ENCODE measurements at regions not wholly inside any gene's neighbourhood (a gene's known extent, or its start where the extent isn't known, plus 50 kb on each side); places are given as distances from the start of the nearest gene placed in this dataset.
"Not testable (repeated sequence)": the region's sequence is repeated elsewhere in the genome, so short reads cannot be mapped to it uniquely, and the experiment has no call there.

- H3K4me3 Mint-ChIP-seq = no peak overlapping the region
- no peaks in the 10 kb centered on the region for H3K36me3 Mint-ChIP-seq (ENCODE audit: low read depth)
- H3K27ac Mint-ChIP-seq = no peak overlapping the region
- DNase-seq = no peak
- H3K9me3 Mint-ChIP-seq = peaks cover 8% of the 10 kb centered on the region
- no peaks in the 10 kb centered on the region for H3K27me3 Mint-ChIP-seq (ENCODE audit: low read depth)
- intact Hi-C loops (cut with micrococcal nuclease) = no loop called here
- no peaks in the 10 kb centered on the region for H3K4me1 Mint-ChIP-seq (ENCODE audit: low read depth)
- CTCF ChIA-PET = no interaction called here
These were observed 820.9 kb upstream of the TENM4 start for GRCh38 chr11:80261776-80262175.

GRCh38 chr11:80257319-80258015 lies 816.6 kb upstream of the TENM4 start:
- intact Hi-C loops (cut with micrococcal nuclease); H3K36me3 Mint-ChIP-seq (ENCODE audit: low read depth); H3K4me3 Mint-ChIP-seq; H3K4me1 Mint-ChIP-seq (ENCODE audit: low read depth); H3K27me3 Mint-ChIP-seq (ENCODE audit: low read depth); H3K9me3 Mint-ChIP-seq; H3K27ac Mint-ChIP-seq; DNase-seq: not testable (repeated sequence)
- CTCF ChIA-PET = interaction anchor here (1.1 kb wide), 1 partner anchor 22 kb away, joined by 3 read pairs; no protein-coding TSS in a partner anchor

- Mint-ChIP-seq H3K4me1 (ENCODE audit: low read depth) (no peaks in the 10 kb centered on the region), H3K4me3 (no peak overlapping the region), H3K27ac (no peak overlapping the region), H3K9me3 (peaks cover 10% of the 10 kb centered on the region), H3K36me3 (ENCODE audit: low read depth) (no peaks in the 10 kb centered on the region), H3K27me3 (ENCODE audit: low read depth) (no peaks in the 10 kb centered on the region)
- CTCF ChIA-PET = no interaction called here
- no peak for DNase-seq
- intact Hi-C loops (cut with micrococcal nuclease) = no loop called here
These were observed 814.2 kb upstream of the TENM4 start for GRCh38 chr11:80255021-80255420.

GRCh38 chr11:80241766-80242165 lies 800.9 kb upstream of the TENM4 start:
- Mint-ChIP-seq H3K4me3 (no peak overlapping the region), H3K27me3 (ENCODE audit: low read depth) (no peaks in the 10 kb centered on the region), H3K36me3 (ENCODE audit: low read depth) (no peaks in the 10 kb centered on the region), H3K27ac (no peak overlapping the region), H3K9me3 (peaks cover 19% of the 10 kb centered on the region), H3K4me1 (ENCODE audit: low read depth) (no peaks in the 10 kb centered on the region)
- intact Hi-C loops (cut with micrococcal nuclease) = no loop called here
- CTCF ChIA-PET = no interaction called here
- no peak for DNase-seq

GRCh38 chr11:80240245-80240644 lies 799.4 kb upstream of the TENM4 start:
- intact Hi-C loops (cut with micrococcal nuclease) = no loop called here
- no peak overlapping the region for H3K27ac Mint-ChIP-seq
- no peaks in the 10 kb centered on the region for H3K36me3 Mint-ChIP-seq (ENCODE audit: low read depth)
- H3K9me3 Mint-ChIP-seq = peaks cover 26% of the 10 kb centered on the region
- H3K4me3 Mint-ChIP-seq = no peak overlapping the region
- no peaks in the 10 kb centered on the region for H3K27me3 Mint-ChIP-seq (ENCODE audit: low read depth)
- no peaks in the 10 kb centered on the region for H3K4me1 Mint-ChIP-seq (ENCODE audit: low read depth)
- DNase-seq = no peak
- CTCF ChIA-PET = no interaction called here

GRCh38 chr11:80239217-80239616 lies 798.4 kb upstream of the TENM4 start:
- intact Hi-C loops (cut with micrococcal nuclease) = no loop called here
- CTCF ChIA-PET = interaction anchor here (0.6 kb wide), 1 partner anchor 93 kb away, joined by 4 read pairs; no protein-coding TSS in a partner anchor
- H3K27me3 Mint-ChIP-seq (ENCODE audit: low read depth) = no peaks in the 10 kb centered on the region

GRCh38 chr11:80227915-80228314 lies 787.1 kb upstream of the TENM4 start:
- no peak overlapping the region for H3K4me3 Mint-ChIP-seq
- DNase-seq = no peak
- H3K27ac Mint-ChIP-seq = no peak overlapping the region
- peaks cover 18% of the 10 kb centered on the region for H3K9me3 Mint-ChIP-seq
- CTCF ChIA-PET = no interaction called here
- no peaks in the 10 kb centered on the region for H3K36me3 Mint-ChIP-seq (ENCODE audit: low read depth)
- H3K4me1 Mint-ChIP-seq (ENCODE audit: low read depth) = no peaks in the 10 kb centered on the region
- intact Hi-C loops (cut with micrococcal nuclease) = no loop called here
- no peaks in the 10 kb centered on the region for H3K27me3 Mint-ChIP-seq (ENCODE audit: low read depth)

More at GRCh38 chr11:80239217-80239616, 798.4 kb upstream of the TENM4 start:
- DNase-seq = no peak
- peaks cover 33% of the 10 kb centered on the region for H3K9me3 Mint-ChIP-seq
- no peak overlapping the region for H3K4me3 Mint-ChIP-seq
- H3K36me3 Mint-ChIP-seq (ENCODE audit: low read depth) = no peaks in the 10 kb centered on the region
- H3K4me1 Mint-ChIP-seq (ENCODE audit: low read depth) = no peaks in the 10 kb centered on the region
- H3K27ac Mint-ChIP-seq = no peak overlapping the region

GRCh38 chr11:80214413-80214812 lies 773.6 kb upstream of the TENM4 start:
- no peaks in the 10 kb centered on the region for H3K36me3 Mint-ChIP-seq (ENCODE audit: low read depth)
- no peak overlapping the region for H3K27ac Mint-ChIP-seq

GRCh38 chr11:80211673-80212072 lies 770.8 kb upstream of the TENM4 start:
- CTCF ChIA-PET = no interaction called here
- Mint-ChIP-seq H3K4me1 (ENCODE audit: low read depth) (no peaks in the 10 kb centered on the region), H3K9me3 (peaks cover 11% of the 10 kb centered on the region), H3K27me3 (ENCODE audit: low read depth) (no peaks in the 10 kb centered on the region), H3K27ac (no peak overlapping the region), H3K4me3 (no peak overlapping the region), H3K36me3 (ENCODE audit: low read depth) (no peaks in the 10 kb centered on the region)
- intact Hi-C loops (cut with micrococcal nuclease) = no loop called here
- DNase-seq = no peak

More at GRCh38 chr11:80214413-80214812, 773.6 kb upstream of the TENM4 start:
- Mint-ChIP-seq H3K27me3 (ENCODE audit: low read depth) (no peaks in the 10 kb centered on the region), H3K9me3 (peaks cover 12% of the 10 kb centered on the region), H3K4me1 (ENCODE audit: low read depth) (no peaks in the 10 kb centered on the region), H3K4me3 (no peak overlapping the region)
- intact Hi-C loops (cut with micrococcal nuclease) = no loop called here
- DNase-seq = no peak
- CTCF ChIA-PET = no interaction called here

GRCh38 chr11:80204021-80204420 lies 763.2 kb upstream of the TENM4 start:
- CTCF ChIA-PET = no interaction called here
- Mint-ChIP-seq H3K4me3 (no peak overlapping the region), H3K9me3 (peaks cover 8% of the 10 kb centered on the region), H3K27ac (no peak overlapping the region), H3K4me1 (ENCODE audit: low read depth) (no peaks in the 10 kb centered on the region), H3K36me3 (ENCODE audit: low read depth) (no peaks in the 10 kb centered on the region), H3K27me3 (ENCODE audit: low read depth) (no peaks in the 10 kb centered on the region)
- DNase-seq = no peak
- intact Hi-C loops (cut with micrococcal nuclease) = no loop called here

GRCh38 chr11:80196932-80197554 lies 756.2 kb upstream of the TENM4 start:
- no peaks in the 10 kb centered on the region for H3K36me3 Mint-ChIP-seq (ENCODE audit: low read depth)
- H3K4me1 Mint-ChIP-seq (ENCODE audit: low read depth) = no peaks in the 10 kb centered on the region
- no peaks in the 10 kb centered on the region for H3K27me3 Mint-ChIP-seq (ENCODE audit: low read depth)
- intact Hi-C loops (cut with micrococcal nuclease) = no loop called here
- H3K9me3 Mint-ChIP-seq = peaks cover 7% of the 10 kb centered on the region
- H3K27ac Mint-ChIP-seq = no peak overlapping the region
- H3K4me3 Mint-ChIP-seq = no peak overlapping the region
- DNase-seq = no peak
- CTCF ChIA-PET = no interaction called here

- H3K4me1 Mint-ChIP-seq (ENCODE audit: low read depth) = no peaks in the 10 kb centered on the region
- intact Hi-C loops (cut with micrococcal nuclease) = no loop called here
- H3K9me3 Mint-ChIP-seq = peaks cover 7% of the 10 kb centered on the region
- H3K27ac Mint-ChIP-seq = no peak overlapping the region
- CTCF ChIA-PET = no interaction called here
- no peak for DNase-seq
- no peaks in the 10 kb centered on the region for H3K27me3 Mint-ChIP-seq (ENCODE audit: low read depth)
- H3K36me3 Mint-ChIP-seq (ENCODE audit: low read depth) = no peaks in the 10 kb centered on the region
- H3K4me3 Mint-ChIP-seq = no peak overlapping the region
These were observed 755.2 kb upstream of the TENM4 start for GRCh38 chr11:80196041-80196440.

- no peak overlapping the region for H3K27ac Mint-ChIP-seq
- H3K4me1 Mint-ChIP-seq (ENCODE audit: low read depth) = no peaks in the 10 kb centered on the region
- intact Hi-C loops (cut with micrococcal nuclease) = no loop called here
- DNase-seq = no peak
- H3K4me3 Mint-ChIP-seq = no peak overlapping the region
- no peaks in the 10 kb centered on the region for H3K27me3 Mint-ChIP-seq (ENCODE audit: low read depth)
- no peaks in the 10 kb centered on the region for H3K36me3 Mint-ChIP-seq (ENCODE audit: low read depth)
- peaks cover 7% of the 10 kb centered on the region for H3K9me3 Mint-ChIP-seq
- CTCF ChIA-PET = no interaction called here
These were observed 753.8 kb upstream of the TENM4 start for GRCh38 chr11:80194625-80195024.
